Heart right ventricle (tissue), 16 donors: ENCODE measurements at regions not wholly inside any gene's neighbourhood (a gene's known extent, or its start where the extent isn't known, plus 50 kb on each side); places are given as distances from the start of the nearest gene placed in this dataset.

Experiments
- ATAC-seq, 8 donors: fragments of 200-7000 bp; cut with Tn5 transposase; one replicate each; pipeline ENCODE4 v1.9.1; 2020; ENCODE audit warnings: mild to moderate bottlenecking in 8 of 8, moderate library complexity in 8 of 8, moderate number of reproducible peaks in 1 of 8
- DNase-seq, 2 donors: peaks; one replicate each; pipeline ENCODE4 v3.0.0-alpha.2; 2020
- H3K27ac ChIP-seq, 10 donors: fragments of 200-600 bp; sonication (generic) in 2 of 10; one replicate each; pipeline versions ENCODE4 v1.5.0 to v1.8.0; 2020 to 2022; ENCODE audit warnings: mild to moderate bottlenecking in 3 of 10
- H3K27me3 ChIP-seq, 7 donors: fragments of 200-600 bp; one replicate each; pipeline ENCODE4 v1.8.0; 2021 to 2022; ENCODE audit warnings: mild to moderate bottlenecking in 2 of 7
- H3K36me3 ChIP-seq, 9 donors: fragments of 200-600 bp; sonication (generic) in 1 of 9; one replicate each; pipeline versions ENCODE4 v1.5.0 to v1.8.0; 2020 to 2022; ENCODE audit warnings: mild to moderate bottlenecking in 2 of 9
- H3K4me1 ChIP-seq, 9 donors: fragments of 200-600 bp; sonication (generic) in 1 of 9; one replicate each; pipeline versions ENCODE4 v1.5.0 to v1.8.0; 2020 to 2022; ENCODE audit warnings: mild to moderate bottlenecking in 4 of 9
- H3K4me3 ChIP-seq, 10 donors: fragments of 200-600 bp; sonication (generic) in 2 of 10; one replicate each; pipeline versions ENCODE4 v1.5.0 to v1.8.0; 2020 to 2022; ENCODE audit warnings: mild to moderate bottlenecking in 7 of 10, moderate library complexity in 2 of 10
- H3K9me3 ChIP-seq, 11 donors: fragments of 200-600 bp in 10 of 11; sonication (generic) in 2 of 11; one replicate each; pipeline versions ENCODE4 v1.5.0 to v1.8.0; 2013 to 2022; ENCODE audit warnings: mild to moderate bottlenecking in 2 of 11, control low read depth in 1 of 11, moderate library complexity in 1 of 11
- CTCF ChIP-seq, 9 donors: fragments of 200-600 bp; sonication (generic) in 2 of 9; IDR thresholded peaks; one replicate each; pipeline versions ENCODE4 v1.5.0 to v1.8.0; 2021 to 2022; ENCODE audit warnings: antibody characterized with exemption in 9 of 9, mild to moderate bottlenecking in 5 of 9, moderate library complexity in 1 of 9
- WGBS, 2 donors: extraction: QIAGEN DNeasy Blood & Tissue Kit; methylation state at CpG; one replicate each; pipeline ENCODE4 v1.1.7; 2013; ENCODE audit warnings: inconsistent platforms in 1 of 2; 5-methylcytosine and 5-hydroxymethylcytosine counted together
- intact Hi-C, 10 donors: fragments of 100-400 bp; cut with DNase I; formaldehyde crosslinking; loops; one replicate each; pipeline versions ENCODE4 v1.11.1 to v1.14.2; 2022
- donor health status: Arrhythmogenic right ventricular cardiomyopathy.
- donor health status: ischemic (EF 13 %, LVEDD 7.1; RV severe dilation, severe dysfunction).
- donor health status: healthy with polysubstance abuse.
- donor health status: DM: no; HTN: yes; CAD: no.
- donor health status: DM: no; HTN: no; CAD: no.
- donor health status: ischemic (EF 25% LVEDD 6.9; RV normal size, moderate dysfunction).
- donor health status: ischemic (EF 25% LVEDD 5.7; RV mildly dilated, moderate dysfunction).
- donor health status: healthy.
- donor health status: DM: yes; HTN: yes; CAD: no.
- donor health status: Ischemic cardiomyopathy.
- donor health status: ischemic (EF 35%, LVEDD 5.7; RV mildly dilated, moderate dysfunction).
- donor health status: nonischemic (EF 11% LVEDD 7.7; RV severe dilation, severe dysfunction).
- donor health status: DM: yes; HTN: yes; CAD: no.
- donor health status: PGD.
- donor health status: ischemic (EF 29% LVEDD 5.4; RV normal size, mild dysfunction).
- donor health status: nonischemic (EF 23%, LVEDD 6.1; RV moderate dilation, normal function).

- H3K4me3 ChIP-seq = no peak overlapping the region
- peaks cover 0 to 10% (median 0%) of the 10 kb centered on the region in 9 donors for H3K4me1 ChIP-seq
- no peaks in the 10 kb centered on the region for H3K9me3 ChIP-seq
- WGBS, 2 donors = 86 to 98% methylated on average over 4 of the region's 4 CpGs
- H3K27me3 ChIP-seq = no peaks in the 10 kb centered on the region
- no peak for ATAC-seq
- intact Hi-C loops = no loop called here
- H3K36me3 ChIP-seq = no peaks in the 10 kb centered on the region
- no peak for TF ChIP-seq CTCF (IDR thresholded peaks at IDR 0.05)
- H3K27ac ChIP-seq = no peak overlapping the region
- DNase-seq = no peak
Observed at GRCh38 chr5:74069741-74070140, 443.7 kb downstream of the ARHGEF28 start.

GRCh38 chr5:74067748-74068541 lies 441.9 kb downstream of the ARHGEF28 start:
- TF ChIP-seq CTCF (IDR thresholded peaks at IDR 0.05) = no peak
- H3K4me1 ChIP-seq = peaks cover 0 to 4% (median 0%) of the 10 kb centered on the region in 9 donors
- ATAC-seq (no peak), DNase-seq (no peak)
- no peaks in the 10 kb centered on the region for H3K36me3 ChIP-seq
- no peak overlapping the region for H3K27ac ChIP-seq
- intact Hi-C loops = no loop called here
- no peaks in the 10 kb centered on the region for H3K27me3 ChIP-seq
- H3K9me3 ChIP-seq = no peaks in the 10 kb centered on the region
- H3K4me3 ChIP-seq = no peak overlapping the region
- WGBS, 2 donors = 86 to 88% methylated on average over 5 of the region's 5 CpGs

- H3K4me3 ChIP-seq = no peak overlapping the region
- H3K27me3 ChIP-seq = no peaks in the 10 kb centered on the region
- ATAC-seq (no peak), DNase-seq (no peak)
- 92% methylated on average over 3 of the region's 3 CpGs for WGBS, 2 donors
- no peaks in the 10 kb centered on the region for H3K9me3 ChIP-seq
- no peaks in the 10 kb centered on the region for H3K4me1 ChIP-seq
- no peaks in the 10 kb centered on the region for H3K36me3 ChIP-seq
- intact Hi-C loops = no loop called here
- TF ChIP-seq CTCF (IDR thresholded peaks at IDR 0.05) = no peak
- no peak overlapping the region for H3K27ac ChIP-seq
Observed at GRCh38 chr5:74064911-74065310, 438.9 kb downstream of the ARHGEF28 start.

- intact Hi-C loops = no loop called here
- Histone ChIP-seq H3K9me3 (no peaks in the 10 kb centered on the region), H3K4me1 (no peaks in the 10 kb centered on the region), H3K27me3 (no peaks in the 10 kb centered on the region), H3K27ac (no peak overlapping the region), H3K4me3 (no peak overlapping the region), H3K36me3 (no peaks in the 10 kb centered on the region)
- DNase-seq (no peak), ATAC-seq (no peak)
- TF ChIP-seq CTCF (IDR thresholded peaks at IDR 0.05) = no peak
Observed at GRCh38 chr5:74064225-74064624, 438.2 kb downstream of the ARHGEF28 start.
